GM21529 (cell line): ENCODE measurements at regions not wholly inside any gene's neighbourhood (a gene's known extent, or its start where the extent isn't known, plus 50 kb on each side); places are given as distances from the start of the nearest gene placed in this dataset.

Experiments
- ATAC-seq: cut with Tn5 transposase; IDR thresholded peaks from one replicate; pipeline ENCODE4 v1.9.1; 2021; ENCODE audit not compliant: unreplicated experiment

- ATAC-seq: no peak
Measured at GRCh38 chr9:71213633-71214032, 92.2 kb upstream of the TRPM3 start.

GRCh38 chr9:71210326-71210725, 88.9 kb upstream of the TRPM3 start:
- no peak for ATAC-seq

- ATAC-seq: no peak
Measured at GRCh38 chr9:71209890-71210289, 88.5 kb upstream of the TRPM3 start.

GRCh38 chr9:71202931-71203330, 81.5 kb upstream of the TRPM3 start:
- no peak for ATAC-seq

- ATAC-seq: no peak
Measured at GRCh38 chr9:71191708-71192107, 70.3 kb upstream of the TRPM3 start.

- ATAC-seq: no peak
Measured at GRCh38 chr9:71183251-71183650, 61.8 kb upstream of the TRPM3 start.

- ATAC-seq: no peak
Measured at GRCh38 chr9:71179183-71179582, 57.8 kb upstream of the TRPM3 start.

GRCh38 chr9:71177901-71178300, 56.5 kb upstream of the TRPM3 start:
- ATAC-seq: no peak

GRCh38 chr9:71171517-71171916, 50.1 kb upstream of the TRPM3 start:
- no peak for ATAC-seq
